ENCODE measurements at regions not wholly inside any gene's neighbourhood (a gene's known extent, or its start where the extent isn't known, plus 50 kb on each side); places are given as distances from the start of the nearest gene placed in this dataset.

GRCh38 chr2:3035385-3036050 lies 342.1 kb downstream of the EIPR1 start:
- no peak for DNase-seq (ENCODE audit: low spot score)
- Histone ChIP-seq H3K27me3 (ENCODE audit: control insufficient read depth in 4 of 4, insufficient read depth in 4 of 4, low read length in 3 of 4) (no peaks in the 10 kb centered on the region), H3K27ac (ENCODE audit: low read depth in 1 of 2, low read length in 2 of 2) (no peak overlapping the region), H3K4me1 (ENCODE audit: control insufficient read depth in 4 of 4, insufficient read depth in 4 of 4, low read length in 3 of 4) (no peaks in the 10 kb centered on the region), H3K4me3 (ENCODE audit: low read depth in 1 of 3, low read length in 3 of 3) (no peak overlapping the region), H3K9me3 (ENCODE audit: control insufficient read depth in 4 of 4, low read length in 3 of 4) (no peaks in the 10 kb centered on the region), H3K36me3 (ENCODE audit: control insufficient read depth in 4 of 4, insufficient read depth in 3 of 4, low read depth in 1 of 4, low read length in 3 of 4) (no peaks in the 10 kb centered on the region), H3K9ac (ENCODE audit: low read depth in 1 of 2, low read length in 2 of 2) (no peak overlapping the region)
- 89% methylated on average over 21 of the region's 21 CpGs for WGBS
- TF ChIP-seq ATF3 (IDR thresholded peaks at IDR 0.05): no peak

- Histone ChIP-seq H3K4me3 (ENCODE audit: low read depth in 1 of 3, low read length in 3 of 3) (no peak overlapping the region), H3K27ac (ENCODE audit: low read depth in 1 of 2, low read length in 2 of 2) (no peak overlapping the region), H3K36me3 (ENCODE audit: control insufficient read depth in 4 of 4, insufficient read depth in 3 of 4, low read depth in 1 of 4, low read length in 3 of 4) (no peaks in the 10 kb centered on the region), H3K27me3 (ENCODE audit: control insufficient read depth in 4 of 4, insufficient read depth in 4 of 4, low read length in 3 of 4) (no peaks in the 10 kb centered on the region), H3K9ac (ENCODE audit: low read depth in 1 of 2, low read length in 2 of 2) (no peak overlapping the region), H3K9me3 (ENCODE audit: control insufficient read depth in 4 of 4, low read length in 3 of 4) (no peaks in the 10 kb centered on the region), H3K4me1 (ENCODE audit: control insufficient read depth in 4 of 4, insufficient read depth in 4 of 4, low read length in 3 of 4) (no peaks in the 10 kb centered on the region)
- TF ChIP-seq NR2F2 (IDR thresholded peaks at IDR 0.05) (no peak), RXRA (IDR thresholded peaks at IDR 0.05) (no peak), TAF1 (conservative IDR thresholded peaks at IDR 0.05) (no peak), HNF4G (IDR thresholded peaks at IDR 0.05) (no peak), FOXA2 (IDR thresholded peaks at IDR 0.05) (no peak), REST (IDR thresholded peaks at IDR 0.05) (no peak), YY1 (IDR thresholded peaks at IDR 0.05) (no peak)
- WGBS: 89% methylated on average over 13 of the region's 13 CpGs
- DNase-seq (ENCODE audit: low spot score): no peak
Observed at GRCh38 chr2:3034856-3035255, 342.8 kb downstream of the EIPR1 start.

- no peak overlapping the region for H3K27ac ChIP-seq (ENCODE audit: low read depth in 1 of 2, low read length in 2 of 2)
- WGBS: 75% methylated on average over 7 of the region's 7 CpGs
- DNase-seq (ENCODE audit: low spot score): no peak
- no peak overlapping the region for H3K9ac ChIP-seq (ENCODE audit: low read depth in 1 of 2, low read length in 2 of 2)
- no peak for TF ChIP-seq CTCF (IDR thresholded peaks at IDR 0.05; ENCODE audit: low read depth, low read length, missing input control)
- no peak for TF ChIP-seq HNF4A (conservative IDR thresholded peaks at IDR 0.05)
- no peak for TF ChIP-seq YY1 (IDR thresholded peaks at IDR 0.05)
- TF ChIP-seq GABPA (IDR thresholded peaks at IDR 0.05 in 1 of 2, conservative IDR thresholded peaks at IDR 0.05 in 1 of 2): no peak
- no peak for TF ChIP-seq RXRA (IDR thresholded peaks at IDR 0.05)
- no peak for TF ChIP-seq MAX (IDR thresholded peaks at IDR 0.05)
- TF ChIP-seq JUND (IDR thresholded peaks at IDR 0.05): no peak
- no peak for TF ChIP-seq EGR1 (IDR thresholded peaks at IDR 0.05; ENCODE audit: low read depth in 2 of 2)
- no peak for TF ChIP-seq TAF1 (conservative IDR thresholded peaks at IDR 0.05)
- TF ChIP-seq RAD21 (IDR thresholded peaks at IDR 0.05): no peak
- TF ChIP-seq FOXA2 (IDR thresholded peaks at IDR 0.05): no peak
- no peak for TF ChIP-seq REST (IDR thresholded peaks at IDR 0.05)
- no peak for TF ChIP-seq ZBTB33 (IDR thresholded peaks at IDR 0.05)
- H3K27me3 ChIP-seq (ENCODE audit: control insufficient read depth in 4 of 4, insufficient read depth in 4 of 4, low read length in 3 of 4): no peaks in the 10 kb centered on the region
- H3K36me3 ChIP-seq (ENCODE audit: control insufficient read depth in 4 of 4, insufficient read depth in 3 of 4, low read depth in 1 of 4, low read length in 3 of 4): no peaks in the 10 kb centered on the region
- no peak overlapping the region for H3K4me3 ChIP-seq (ENCODE audit: low read depth in 1 of 3, low read length in 3 of 3)
- no peaks in the 10 kb centered on the region for H3K4me1 ChIP-seq (ENCODE audit: control insufficient read depth in 4 of 4, insufficient read depth in 4 of 4, low read length in 3 of 4)
- no peaks in the 10 kb centered on the region for H3K9me3 ChIP-seq (ENCODE audit: control insufficient read depth in 4 of 4, low read length in 3 of 4)
Observed at GRCh38 chr2:3034396-3034795, 343.2 kb downstream of the EIPR1 start.

All from liver (tissue), 8 donors.